ENCODE measurements at regions not wholly inside any gene's neighbourhood (a gene's known extent, or its start where the extent isn't known, plus 50 kb on each side); places are given as distances from the start of the nearest gene placed in this dataset.

GRCh38 chr5:57825031-57825686 lies 342.5 kb upstream of the ACTBL2 start:
- Histone ChIP-seq H3K27me3 (no peaks in the 10 kb centered on the region), H3K9me3 (no peaks in the 10 kb centered on the region), H3K27ac (no peak overlapping the region), H3K4me1 (ENCODE audit: insufficient read depth) (no peaks in the 10 kb centered on the region), H3K36me3 (no peaks in the 10 kb centered on the region), H3K4me3 (no peak overlapping the region)
- DNase-seq: no peak
- 80 to 87% (median 82%) methylated on average over 3 of the region's 3 CpGs for WGBS, 3 donors
- TF ChIP-seq, protein P1, sequence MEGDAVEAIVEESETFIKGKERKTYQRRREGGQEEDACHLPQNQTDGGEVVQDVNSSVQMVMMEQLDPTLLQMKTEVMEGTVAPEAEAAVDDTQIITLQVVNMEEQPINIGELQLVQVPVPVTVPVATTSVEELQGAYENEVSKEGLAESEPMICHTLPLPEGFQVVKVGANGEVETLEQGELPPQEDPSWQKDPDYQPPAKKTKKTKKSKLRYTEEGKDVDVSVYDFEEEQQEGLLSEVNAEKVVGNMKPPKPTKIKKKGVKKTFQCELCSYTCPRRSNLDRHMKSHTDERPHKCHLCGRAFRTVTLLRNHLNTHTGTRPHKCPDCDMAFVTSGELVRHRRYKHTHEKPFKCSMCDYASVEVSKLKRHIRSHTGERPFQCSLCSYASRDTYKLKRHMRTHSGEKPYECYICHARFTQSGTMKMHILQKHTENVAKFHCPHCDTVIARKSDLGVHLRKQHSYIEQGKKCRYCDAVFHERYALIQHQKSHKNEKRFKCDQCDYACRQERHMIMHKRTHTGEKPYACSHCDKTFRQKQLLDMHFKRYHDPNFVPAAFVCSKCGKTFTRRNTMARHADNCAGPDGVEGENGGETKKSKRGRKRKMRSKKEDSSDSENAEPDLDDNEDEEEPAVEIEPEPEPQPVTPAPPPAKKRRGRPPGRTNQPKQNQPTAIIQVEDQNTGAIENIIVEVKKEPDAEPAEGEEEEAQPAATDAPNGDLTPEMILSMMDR (IDR thresholded peaks at IDR 0.05): no peak
- TF ChIP-seq EP300 (IDR thresholded peaks at IDR 0.05): no peak
- TF ChIP-seq POLR2A (IDR thresholded peaks at IDR 0.05): no peak
- intact Hi-C loops (cut with DNase I): no loop called here

GRCh38 chr5:57824623-57825022 lies 342.0 kb upstream of the ACTBL2 start:
- 82 to 89% (median 85%) methylated on average over 2 of the region's 2 CpGs for WGBS, 3 donors
- Histone ChIP-seq H3K27me3 (no peaks in the 10 kb centered on the region), H3K9me3 (no peaks in the 10 kb centered on the region), H3K4me1 (ENCODE audit: insufficient read depth) (no peaks in the 10 kb centered on the region), H3K4me3 (no peak overlapping the region), H3K36me3 (no peaks in the 10 kb centered on the region), H3K27ac (no peak overlapping the region)
- no peak for DNase-seq
- intact Hi-C loops (cut with DNase I): no loop called here
- TF ChIP-seq, protein P1 (IDR thresholded peaks at IDR 0.05): no peak
- TF ChIP-seq POLR2A (IDR thresholded peaks at IDR 0.05): no peak
- TF ChIP-seq EP300 (IDR thresholded peaks at IDR 0.05): no peak

- no peaks in the 10 kb centered on the region for H3K27me3 ChIP-seq
- 89 to 94% (median 91%) methylated on average over 2 of the region's 2 CpGs for WGBS, 3 donors
- H3K27ac ChIP-seq: no peak overlapping the region
- no peak for DNase-seq
- H3K9me3 ChIP-seq: no peaks in the 10 kb centered on the region
- no peaks in the 10 kb centered on the region for H3K4me1 ChIP-seq (ENCODE audit: insufficient read depth)
- no peaks in the 10 kb centered on the region for H3K36me3 ChIP-seq
- no peak for TF ChIP-seq EP300 (IDR thresholded peaks at IDR 0.05)
- intact Hi-C loops (cut with DNase I): no loop called here
- H3K4me3 ChIP-seq: no peak overlapping the region
These were observed 341.4 kb upstream of the ACTBL2 start for GRCh38 chr5:57824047-57824446.

- TF ChIP-seq, protein P1 (IDR thresholded peaks at IDR 0.05): no peak
- TF ChIP-seq POLR2A (IDR thresholded peaks at IDR 0.05): no peak
- no peak for TF ChIP-seq EP300 (IDR thresholded peaks at IDR 0.05)
- Histone ChIP-seq H3K4me3 (no peak overlapping the region), H3K27me3 (no peaks in the 10 kb centered on the region), H3K9me3 (no peaks in the 10 kb centered on the region), H3K27ac (no peak overlapping the region), H3K36me3 (no peaks in the 10 kb centered on the region), H3K4me1 (ENCODE audit: insufficient read depth) (no peaks in the 10 kb centered on the region)
- intact Hi-C loops (cut with DNase I): no loop called here
- no peak for DNase-seq
- WGBS, 3 donors: 86 to 89% (median 87%) methylated on average over 5 of the region's 5 CpGs
These were observed 340.0 kb upstream of the ACTBL2 start for GRCh38 chr5:57822651-57823050.

- intact Hi-C loops (cut with DNase I): no loop called here
- H3K4me1 ChIP-seq (ENCODE audit: insufficient read depth): no peaks in the 10 kb centered on the region
- no peak overlapping the region for H3K4me3 ChIP-seq
- H3K36me3 ChIP-seq: no peaks in the 10 kb centered on the region
- DNase-seq: no peak
- H3K27me3 ChIP-seq: no peaks in the 10 kb centered on the region
- H3K9me3 ChIP-seq: no peaks in the 10 kb centered on the region
- H3K27ac ChIP-seq: no peak overlapping the region
- TF ChIP-seq, protein P1 (IDR thresholded peaks at IDR 0.05): no peak
- no peak for TF ChIP-seq POLR2A (IDR thresholded peaks at IDR 0.05)
- TF ChIP-seq EP300 (IDR thresholded peaks at IDR 0.05): no peak
These were observed 335.8 kb upstream of the ACTBL2 start for GRCh38 chr5:57818397-57818796.

All from ovary (tissue), 7 donors.